HL-60 (cell line): ENCODE measurements at regions not wholly inside any gene's neighbourhood (a gene's known extent, or its start where the extent isn't known, plus 50 kb on each side); places are given as distances from the start of the nearest gene placed in this dataset.

Experiments
- GABPA ChIP-seq: IDR thresholded peaks from 2 replicates; pipeline ENCODE4 v1.6.1; 2012; ENCODE audit warnings: low read depth
- POLR2AphosphoS5 ChIP-seq: IDR thresholded peaks from 2 replicates; pipeline ENCODE4 v1.6.1; 2012; ENCODE audit warnings: low read depth
- SPI1 ChIP-seq: IDR thresholded peaks from 2 replicates; pipeline ENCODE4 v1.6.1; 2012; ENCODE audit warnings: low read depth, mild to moderate bottlenecking, borderline replicate concordance
- TF ChIP-seq, protein P1 (sequence below): IDR thresholded peaks from one replicate; pipeline ENCODE4 v1.5.1; 2011; ENCODE audit warnings: low read length, control low read depth, inconsistent platforms; ENCODE audit not compliant: insufficient read depth
- TF ChIP-seq, protein P2 (sequence below): IDR thresholded peaks from 2 replicates; pipeline ENCODE4 v1.6.1; 2012; ENCODE audit warnings: low read depth; ENCODE audit not compliant: insufficient replicate concordance

DNA sequence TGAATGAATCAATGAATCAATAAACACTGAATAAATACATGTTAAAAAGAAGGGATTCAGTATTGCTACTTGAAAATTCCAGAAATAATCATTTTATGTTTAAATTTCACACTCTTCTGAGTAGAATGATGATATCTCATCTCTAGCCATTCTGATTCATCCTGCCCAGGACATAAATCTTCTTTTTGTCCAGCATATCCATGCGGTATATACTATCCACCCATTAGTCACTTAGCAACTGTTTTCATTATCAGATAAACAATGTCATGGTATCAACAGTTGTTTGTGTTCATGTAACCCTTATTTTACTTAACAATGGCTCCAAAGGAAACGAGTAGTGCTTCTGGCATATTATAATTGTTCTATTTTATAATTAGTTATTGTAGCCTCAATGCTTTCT lies 432.4 kb upstream of the SMC2 start:
- TF ChIP-seq, protein P1, sequence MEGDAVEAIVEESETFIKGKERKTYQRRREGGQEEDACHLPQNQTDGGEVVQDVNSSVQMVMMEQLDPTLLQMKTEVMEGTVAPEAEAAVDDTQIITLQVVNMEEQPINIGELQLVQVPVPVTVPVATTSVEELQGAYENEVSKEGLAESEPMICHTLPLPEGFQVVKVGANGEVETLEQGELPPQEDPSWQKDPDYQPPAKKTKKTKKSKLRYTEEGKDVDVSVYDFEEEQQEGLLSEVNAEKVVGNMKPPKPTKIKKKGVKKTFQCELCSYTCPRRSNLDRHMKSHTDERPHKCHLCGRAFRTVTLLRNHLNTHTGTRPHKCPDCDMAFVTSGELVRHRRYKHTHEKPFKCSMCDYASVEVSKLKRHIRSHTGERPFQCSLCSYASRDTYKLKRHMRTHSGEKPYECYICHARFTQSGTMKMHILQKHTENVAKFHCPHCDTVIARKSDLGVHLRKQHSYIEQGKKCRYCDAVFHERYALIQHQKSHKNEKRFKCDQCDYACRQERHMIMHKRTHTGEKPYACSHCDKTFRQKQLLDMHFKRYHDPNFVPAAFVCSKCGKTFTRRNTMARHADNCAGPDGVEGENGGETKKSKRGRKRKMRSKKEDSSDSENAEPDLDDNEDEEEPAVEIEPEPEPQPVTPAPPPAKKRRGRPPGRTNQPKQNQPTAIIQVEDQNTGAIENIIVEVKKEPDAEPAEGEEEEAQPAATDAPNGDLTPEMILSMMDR: no peak
- TF ChIP-seq GABPA: no peak
- TF ChIP-seq, protein P2, sequence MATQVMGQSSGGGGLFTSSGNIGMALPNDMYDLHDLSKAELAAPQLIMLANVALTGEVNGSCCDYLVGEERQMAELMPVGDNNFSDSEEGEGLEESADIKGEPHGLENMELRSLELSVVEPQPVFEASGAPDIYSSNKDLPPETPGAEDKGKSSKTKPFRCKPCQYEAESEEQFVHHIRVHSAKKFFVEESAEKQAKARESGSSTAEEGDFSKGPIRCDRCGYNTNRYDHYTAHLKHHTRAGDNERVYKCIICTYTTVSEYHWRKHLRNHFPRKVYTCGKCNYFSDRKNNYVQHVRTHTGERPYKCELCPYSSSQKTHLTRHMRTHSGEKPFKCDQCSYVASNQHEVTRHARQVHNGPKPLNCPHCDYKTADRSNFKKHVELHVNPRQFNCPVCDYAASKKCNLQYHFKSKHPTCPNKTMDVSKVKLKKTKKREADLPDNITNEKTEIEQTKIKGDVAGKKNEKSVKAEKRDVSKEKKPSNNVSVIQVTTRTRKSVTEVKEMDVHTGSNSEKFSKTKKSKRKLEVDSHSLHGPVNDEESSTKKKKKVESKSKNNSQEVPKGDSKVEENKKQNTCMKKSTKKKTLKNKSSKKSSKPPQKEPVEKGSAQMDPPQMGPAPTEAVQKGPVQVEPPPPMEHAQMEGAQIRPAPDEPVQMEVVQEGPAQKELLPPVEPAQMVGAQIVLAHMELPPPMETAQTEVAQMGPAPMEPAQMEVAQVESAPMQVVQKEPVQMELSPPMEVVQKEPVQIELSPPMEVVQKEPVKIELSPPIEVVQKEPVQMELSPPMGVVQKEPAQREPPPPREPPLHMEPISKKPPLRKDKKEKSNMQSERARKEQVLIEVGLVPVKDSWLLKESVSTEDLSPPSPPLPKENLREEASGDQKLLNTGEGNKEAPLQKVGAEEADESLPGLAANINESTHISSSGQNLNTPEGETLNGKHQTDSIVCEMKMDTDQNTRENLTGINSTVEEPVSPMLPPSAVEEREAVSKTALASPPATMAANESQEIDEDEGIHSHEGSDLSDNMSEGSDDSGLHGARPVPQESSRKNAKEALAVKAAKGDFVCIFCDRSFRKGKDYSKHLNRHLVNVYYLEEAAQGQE: no peak
- TF ChIP-seq POLR2AphosphoS5: no peak
- TF ChIP-seq SPI1: no peak
